ENCODE measurements at regions not wholly inside any gene's neighbourhood (a gene's known extent, or its start where the extent isn't known, plus 50 kb on each side); places are given as distances from the start of the nearest gene placed in this dataset.

- Histone ChIP-seq H3K27me3 (replicated peaks; ENCODE audit: control insufficient read depth, insufficient read depth, low read length) (no peaks in the 10 kb centered on the region), H3K36me3 (ENCODE audit: control insufficient read depth, insufficient read depth, low read length) (no peaks in the 10 kb centered on the region), H3K4me3 (replicated peaks; ENCODE audit: low read depth, low read length) (no peak overlapping the region)
- TF ChIP-seq CTCF (IDR thresholded peaks at IDR 0.05; ENCODE audit: insufficient read depth, low read length, poor library complexity, severe bottlenecking) = no peak
- no peak for DNase-seq (ENCODE audit: extremely low read depth, insufficient read length)
These were observed 350.8 kb downstream of the NFIB start for GRCh38 chr9:13963005-13963653.

- Histone ChIP-seq H3K36me3 (ENCODE audit: control insufficient read depth, insufficient read depth, low read length) (no peaks in the 10 kb centered on the region), H3K27me3 (replicated peaks; ENCODE audit: control insufficient read depth, insufficient read depth, low read length) (no peaks in the 10 kb centered on the region), H3K4me3 (replicated peaks; ENCODE audit: low read depth, low read length) (no peak overlapping the region)
- no peak for DNase-seq (ENCODE audit: extremely low read depth, insufficient read length)
- TF ChIP-seq CTCF (IDR thresholded peaks at IDR 0.05; ENCODE audit: insufficient read depth, low read length, poor library complexity, severe bottlenecking) = no peak
These were observed 351.9 kb downstream of the NFIB start for GRCh38 chr9:13962006-13962405.

- no peak for TF ChIP-seq CTCF (IDR thresholded peaks at IDR 0.05; ENCODE audit: insufficient read depth, low read length, poor library complexity, severe bottlenecking)
- Histone ChIP-seq H3K36me3 (ENCODE audit: control insufficient read depth, insufficient read depth, low read length) (no peaks in the 10 kb centered on the region), H3K4me3 (replicated peaks; ENCODE audit: low read depth, low read length) (no peak overlapping the region), H3K27me3 (replicated peaks; ENCODE audit: control insufficient read depth, insufficient read depth, low read length) (no peaks in the 10 kb centered on the region)
- DNase-seq (ENCODE audit: extremely low read depth, insufficient read length) = no peak
These were observed 353.8 kb downstream of the NFIB start for GRCh38 chr9:13960011-13960765.

- no peak for DNase-seq (ENCODE audit: extremely low read depth, insufficient read length)
- H3K4me3 ChIP-seq (replicated peaks; ENCODE audit: low read depth, low read length) = no peak overlapping the region
- H3K36me3 ChIP-seq (ENCODE audit: control insufficient read depth, insufficient read depth, low read length) = no peaks in the 10 kb centered on the region
- TF ChIP-seq CTCF (IDR thresholded peaks at IDR 0.05; ENCODE audit: insufficient read depth, low read length, poor library complexity, severe bottlenecking) = no peak
- H3K27me3 ChIP-seq (replicated peaks; ENCODE audit: control insufficient read depth, insufficient read depth, low read length) = no peaks in the 10 kb centered on the region
These were observed 355.3 kb downstream of the NFIB start for GRCh38 chr9:13958672-13959071.

GRCh38 chr9:13957089-13957488 lies 356.9 kb downstream of the NFIB start:
- no peak for TF ChIP-seq CTCF (IDR thresholded peaks at IDR 0.05; ENCODE audit: insufficient read depth, low read length, poor library complexity, severe bottlenecking)
- DNase-seq (ENCODE audit: extremely low read depth, insufficient read length) = no peak

More at GRCh38 chr9:13957089-13957488, 356.9 kb downstream of the NFIB start:
- Histone ChIP-seq H3K36me3 (ENCODE audit: control insufficient read depth, insufficient read depth, low read length) (no peaks in the 10 kb centered on the region), H3K27me3 (replicated peaks; ENCODE audit: control insufficient read depth, insufficient read depth, low read length) (no peaks in the 10 kb centered on the region), H3K4me3 (replicated peaks; ENCODE audit: low read depth, low read length) (no peak overlapping the region)
